ENCODE measurements at regions not wholly inside any gene's neighbourhood (a gene's known extent, or its start where the extent isn't known, plus 50 kb on each side); places are given as distances from the start of the nearest gene placed in this dataset.

DNA sequence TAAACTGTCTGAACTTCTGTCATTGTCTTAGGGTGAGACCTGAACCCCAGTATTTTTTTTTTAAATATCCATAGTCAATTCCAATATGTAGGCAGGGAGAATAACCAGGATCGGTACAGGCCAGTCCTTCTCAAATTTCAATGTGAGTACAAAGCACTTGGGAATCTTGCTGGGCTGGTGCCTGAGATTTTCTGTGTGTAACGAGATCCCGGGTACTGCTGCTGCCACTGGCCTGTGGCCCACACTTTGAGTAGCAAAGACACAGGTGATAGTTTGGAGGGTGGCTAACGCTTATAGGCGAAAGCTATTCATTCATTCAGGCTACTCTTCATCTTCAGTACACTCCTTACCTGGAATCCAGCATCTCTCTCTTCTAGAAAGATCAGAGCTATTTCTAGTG lies 923.6 kb upstream of the TENM3 start:
- TF ChIP-seq, protein P1, sequence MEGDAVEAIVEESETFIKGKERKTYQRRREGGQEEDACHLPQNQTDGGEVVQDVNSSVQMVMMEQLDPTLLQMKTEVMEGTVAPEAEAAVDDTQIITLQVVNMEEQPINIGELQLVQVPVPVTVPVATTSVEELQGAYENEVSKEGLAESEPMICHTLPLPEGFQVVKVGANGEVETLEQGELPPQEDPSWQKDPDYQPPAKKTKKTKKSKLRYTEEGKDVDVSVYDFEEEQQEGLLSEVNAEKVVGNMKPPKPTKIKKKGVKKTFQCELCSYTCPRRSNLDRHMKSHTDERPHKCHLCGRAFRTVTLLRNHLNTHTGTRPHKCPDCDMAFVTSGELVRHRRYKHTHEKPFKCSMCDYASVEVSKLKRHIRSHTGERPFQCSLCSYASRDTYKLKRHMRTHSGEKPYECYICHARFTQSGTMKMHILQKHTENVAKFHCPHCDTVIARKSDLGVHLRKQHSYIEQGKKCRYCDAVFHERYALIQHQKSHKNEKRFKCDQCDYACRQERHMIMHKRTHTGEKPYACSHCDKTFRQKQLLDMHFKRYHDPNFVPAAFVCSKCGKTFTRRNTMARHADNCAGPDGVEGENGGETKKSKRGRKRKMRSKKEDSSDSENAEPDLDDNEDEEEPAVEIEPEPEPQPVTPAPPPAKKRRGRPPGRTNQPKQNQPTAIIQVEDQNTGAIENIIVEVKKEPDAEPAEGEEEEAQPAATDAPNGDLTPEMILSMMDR (IDR thresholded peaks at IDR 0.05 in 8 of 11, conservative IDR thresholded peaks at IDR 0.05 in 3 of 11): no peak
- no peak for TF ChIP-seq POLR2AphosphoS5 (IDR thresholded peaks at IDR 0.05)
